PC-3 (cell line): ENCODE measurements at regions not wholly inside any gene's neighbourhood (a gene's known extent, or its start where the extent isn't known, plus 50 kb on each side); places are given as distances from the start of the nearest gene placed in this dataset.

ENCODE experiments used
- ATAC-seq: fragments of 200-7000 bp; cut with Tn5 transposase; 2 replicates; pipeline ENCODE4 v1.9.1; 2020; ENCODE audit warnings: mild to moderate bottlenecking, moderate library complexity
- BruUV-seq: library from RNA; stranded (reverse); fragments of 400-500 nt; replicated peaks from 2 replicates; lab custom pipeline; 2021; lab: Mats Ljungman, UMichigan
- CTCF ChIA-PET: fragments of 300-600 bp; sonication (Branson Sonifier 250); formaldehyde crosslinking; loops from one replicate; lab custom pipeline; 2022; ENCODE audit warnings: antibody characterized with exemption; lab: Charles Lee
- POLR2A ChIA-PET: fragments of 300-600 bp; sonication (Branson Sonifier 250); formaldehyde crosslinking; loops from one replicate; lab custom pipeline; 2022; ENCODE audit warnings: antibody characterized with exemption; ENCODE audit not compliant: unreplicated experiment; lab: Charles Lee
- DNase-seq: peaks from one replicate; pipeline ENCODE4 v3.0.0-alpha.2; 2015
- H2AFZ ChIP-seq: fragments of 300-600 bp; sonication (generic); 2 replicates; pipeline ENCODE4 v1.6.0; 2016; ENCODE audit warnings: antibody characterized with exemption, low read length
- H3F3A ChIP-seq: fragments of 300-600 bp; sonication (generic); one replicate; pipeline ENCODE4 v1.6.0; 2017; ENCODE audit warnings: antibody characterized with exemption, low read length, control low read depth, mild to moderate bottlenecking; ENCODE audit not compliant: unreplicated experiment
- H3K27ac ChIP-seq: fragments of 300-600 bp; sonication (generic); 2 replicates; pipeline ENCODE4 v1.5.1; 2016; ENCODE audit warnings: mild to moderate bottlenecking, low read length
- H3K27me3 ChIP-seq: fragments of 300-600 bp; sonication (generic); 2 replicates; pipeline ENCODE4 v1.6.1; 2016; ENCODE audit warnings: low read length, mixed read lengths
- H3K36me3 ChIP-seq: fragments of 300-600 bp; sonication (generic); 2 replicates; pipeline ENCODE4 v1.6.1; 2016; ENCODE audit warnings: low read depth, mixed run types, low read length, mixed read lengths
- H3K4me1 ChIP-seq: fragments of 300-600 bp; sonication (generic); 2 replicates; pipeline ENCODE4 v1.5.1; 2016; ENCODE audit warnings: low read length; ENCODE audit not compliant: insufficient read depth
- H3K4me2 ChIP-seq: fragments of 300-600 bp; sonication (generic); 2 replicates; pipeline ENCODE4 v1.6.0; 2016; ENCODE audit warnings: low read length
- H3K4me3 ChIP-seq: fragments of 300-600 bp; sonication (generic); 2 replicates; pipeline ENCODE4 v1.5.1; 2016; ENCODE audit warnings: mild to moderate bottlenecking, low read length, mixed read lengths
- H3K79me2 ChIP-seq: fragments of 300-600 bp; sonication (generic); 2 replicates; pipeline ENCODE4 v1.6.1; 2017; ENCODE audit warnings: low read length, mixed read lengths
- H3K9ac ChIP-seq: fragments of 300-600 bp; sonication (generic); 2 replicates; pipeline ENCODE4 v1.6.0; 2016; ENCODE audit warnings: mild to moderate bottlenecking, low read length
- H3K9me2 ChIP-seq: fragments of 300-600 bp; sonication (generic); replicated peaks from 2 replicates; pipeline ENCODE4 v1.6.1; 2016; ENCODE audit warnings: mixed run types, low read length, mixed read lengths
- H3K9me3 ChIP-seq: fragments of 300-600 bp; sonication (generic); 2 replicates; pipeline ENCODE4 v1.6.1; 2016; ENCODE audit warnings: low read length, mixed read lengths
- H4K20me1 ChIP-seq: fragments of 300-600 bp; sonication (generic); 2 replicates; pipeline ENCODE4 v1.6.1; 2016; ENCODE audit warnings: low read length, mixed read lengths
- EZH2 ChIP-seq: fragments of 300-600 bp; sonication (generic); IDR thresholded peaks from one replicate; pipeline ENCODE4 v1.6.1; 2017; ENCODE audit warnings: antibody characterized with exemption, mild to moderate bottlenecking, low read length; ENCODE audit not compliant: unreplicated experiment
- EZH2phosphoT487 ChIP-seq: fragments of 300-600 bp; sonication (generic); IDR thresholded peaks from 2 replicates; pipeline ENCODE4 v1.6.1; 2018; ENCODE audit warnings: mild to moderate bottlenecking, antibody characterized with exemption, low read length, borderline replicate concordance
- intact Hi-C: fragments of 100-400 bp; cut with micrococcal nuclease; formaldehyde crosslinking; loops from 2 replicates; pipeline ENCODE4 v1.9.0; 2023
- TF ChIP-seq, protein P1 (sequence below): fragments of 300-600 bp; sonication (generic); conservative IDR thresholded peaks from 2 replicates; pipeline ENCODE4 v1.5.1; 2017; ENCODE audit warnings: antibody characterized with exemption, low read depth, mild to moderate bottlenecking, low read length

DNA sequence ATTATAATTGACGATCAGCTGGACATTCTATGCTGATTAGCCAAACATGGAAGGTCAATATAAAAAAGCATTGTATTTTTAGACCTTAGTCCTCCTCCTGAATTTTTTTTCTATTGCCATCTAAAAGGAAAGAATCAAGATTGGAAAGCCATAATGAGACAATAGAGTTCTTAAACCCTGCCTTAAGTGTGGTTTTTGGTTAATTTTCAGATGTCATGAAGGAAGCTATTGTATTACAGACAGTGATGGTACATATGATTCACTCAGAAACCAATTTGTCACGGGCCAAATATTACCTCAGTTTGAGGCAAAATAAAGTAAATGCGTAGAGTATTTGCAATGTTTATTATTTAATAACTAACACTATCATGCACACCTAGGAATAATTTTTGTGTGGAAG is 1164.0 kb upstream of the RAG2 start:
- CTCF ChIA-PET: no interaction called here
- no peak overlapping the region for H3K4me3 ChIP-seq
- DNase-seq (no peak), ATAC-seq (no peak)
- H3K27me3 ChIP-seq: no peaks in the 10 kb centered on the region
- H3F3A ChIP-seq: no peaks in the 10 kb centered on the region
- TF ChIP-seq, protein P1, sequence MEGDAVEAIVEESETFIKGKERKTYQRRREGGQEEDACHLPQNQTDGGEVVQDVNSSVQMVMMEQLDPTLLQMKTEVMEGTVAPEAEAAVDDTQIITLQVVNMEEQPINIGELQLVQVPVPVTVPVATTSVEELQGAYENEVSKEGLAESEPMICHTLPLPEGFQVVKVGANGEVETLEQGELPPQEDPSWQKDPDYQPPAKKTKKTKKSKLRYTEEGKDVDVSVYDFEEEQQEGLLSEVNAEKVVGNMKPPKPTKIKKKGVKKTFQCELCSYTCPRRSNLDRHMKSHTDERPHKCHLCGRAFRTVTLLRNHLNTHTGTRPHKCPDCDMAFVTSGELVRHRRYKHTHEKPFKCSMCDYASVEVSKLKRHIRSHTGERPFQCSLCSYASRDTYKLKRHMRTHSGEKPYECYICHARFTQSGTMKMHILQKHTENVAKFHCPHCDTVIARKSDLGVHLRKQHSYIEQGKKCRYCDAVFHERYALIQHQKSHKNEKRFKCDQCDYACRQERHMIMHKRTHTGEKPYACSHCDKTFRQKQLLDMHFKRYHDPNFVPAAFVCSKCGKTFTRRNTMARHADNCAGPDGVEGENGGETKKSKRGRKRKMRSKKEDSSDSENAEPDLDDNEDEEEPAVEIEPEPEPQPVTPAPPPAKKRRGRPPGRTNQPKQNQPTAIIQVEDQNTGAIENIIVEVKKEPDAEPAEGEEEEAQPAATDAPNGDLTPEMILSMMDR: no peak
- TF ChIP-seq EZH2phosphoT487 (no peak), EZH2 (no peak)
- H3K79me2 ChIP-seq: no peaks in the 10 kb centered on the region
- intact Hi-C loops: no loop called here
- no TSS peak for BruUV-seq
- H3K9me2 ChIP-seq: no peaks in the 10 kb centered on the region
- no peaks in the 10 kb centered on the region for H4K20me1 ChIP-seq
- H3K4me1 ChIP-seq: no peaks in the 10 kb centered on the region
- H2AFZ ChIP-seq: no peak overlapping the region
- no peaks in the 10 kb centered on the region for H3K36me3 ChIP-seq
- POLR2A ChIA-PET: no interaction called here
- no peaks in the 10 kb centered on the region for H3K9me3 ChIP-seq
- H3K27ac ChIP-seq: no peak overlapping the region
- H3K4me2 ChIP-seq: no peak overlapping the region
- H3K9ac ChIP-seq: no peak overlapping the region

DNA sequence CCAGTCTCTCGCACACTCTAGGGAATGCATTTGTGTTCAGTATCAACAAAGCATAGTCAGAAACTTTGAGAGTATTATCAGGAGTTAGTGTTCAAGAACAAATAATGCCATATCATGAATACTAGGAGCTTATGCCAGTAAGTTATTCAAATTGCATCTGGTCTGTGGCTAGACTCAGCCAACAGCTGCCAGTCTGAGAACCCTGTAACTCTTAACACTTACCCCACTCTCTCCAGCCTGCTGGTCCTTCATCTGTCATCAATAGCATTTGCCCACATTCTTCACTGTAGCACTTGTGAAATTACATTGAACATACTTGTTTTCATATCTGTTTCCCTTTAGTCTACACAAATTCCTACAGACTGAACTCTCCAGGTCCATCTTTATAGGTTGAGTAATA is 1157.5 kb upstream of the RAG2 start:
- no peak for DNase-seq
- ChIA-PET POLR2A (no interaction called here), CTCF (no interaction called here)
- no peaks in the 10 kb centered on the region for H3K9me2 ChIP-seq
- no peak overlapping the region for H3K4me3 ChIP-seq
- H3K36me3 ChIP-seq: no peaks in the 10 kb centered on the region
- H3K27me3 ChIP-seq: no peaks in the 10 kb centered on the region
- no peak for ATAC-seq
- H3K27ac ChIP-seq: no peak overlapping the region
- no peaks in the 10 kb centered on the region for H3K9me3 ChIP-seq
- H3F3A ChIP-seq: no peaks in the 10 kb centered on the region
- BruUV-seq: no TSS peak
- H3K9ac ChIP-seq: no peak overlapping the region
- H2AFZ ChIP-seq: no peak overlapping the region
- TF ChIP-seq, protein P1: no peak
- TF ChIP-seq EZH2phosphoT487 (no peak), EZH2 (no peak)
- intact Hi-C loops: no loop called here
- no peak overlapping the region for H3K4me2 ChIP-seq
- H3K4me1 ChIP-seq: no peaks in the 10 kb centered on the region
- H3K79me2 ChIP-seq: no peaks in the 10 kb centered on the region
- H4K20me1 ChIP-seq: no peaks in the 10 kb centered on the region

DNA sequence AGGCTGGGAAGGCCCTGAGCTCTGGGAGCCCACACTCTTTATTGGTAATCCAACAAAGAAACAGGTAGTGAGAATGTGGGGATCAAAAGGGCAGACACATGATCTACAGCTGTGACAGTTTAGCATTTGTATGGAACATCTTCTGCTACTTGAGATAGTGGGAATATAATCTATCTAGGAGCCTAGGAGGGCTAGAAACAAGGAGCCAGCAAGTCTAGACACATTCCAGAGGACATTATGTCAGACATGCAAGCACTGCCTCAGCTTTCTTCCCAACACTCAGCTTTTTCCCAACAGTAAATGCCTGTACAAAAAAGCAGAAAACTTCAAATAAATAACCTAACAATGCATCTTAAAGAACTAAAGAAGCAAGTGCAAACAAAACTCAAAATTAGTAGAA is 1150.6 kb upstream of the RAG2 start:
- Histone ChIP-seq H3K9me3 (no peaks in the 10 kb centered on the region), H3K27me3 (no peaks in the 10 kb centered on the region), H3K4me3 (no peak overlapping the region), H3K9ac (no peak overlapping the region), H2AFZ (no peak overlapping the region), H4K20me1 (no peaks in the 10 kb centered on the region), H3K4me2 (no peak overlapping the region), H3K9me2 (no peaks in the 10 kb centered on the region), H3K79me2 (no peaks in the 10 kb centered on the region), H3K27ac (no peak overlapping the region), H3F3A (no peaks in the 10 kb centered on the region), H3K36me3 (no peaks in the 10 kb centered on the region), H3K4me1 (no peaks in the 10 kb centered on the region)
- POLR2A ChIA-PET: no interaction called here
- TF ChIP-seq EZH2phosphoT487: no peak
- TF ChIP-seq EZH2: no peak
- TF ChIP-seq, protein P1: no peak
- no TSS peak for BruUV-seq
- no peak for ATAC-seq
- CTCF ChIA-PET: no interaction called here
- no peak for DNase-seq
- intact Hi-C loops: no loop called here
